ENCODE measurements at regions not wholly inside any gene's neighbourhood (a gene's known extent, or its start where the extent isn't known, plus 50 kb on each side); places are given as distances from the start of the nearest gene placed in this dataset.

DNA sequence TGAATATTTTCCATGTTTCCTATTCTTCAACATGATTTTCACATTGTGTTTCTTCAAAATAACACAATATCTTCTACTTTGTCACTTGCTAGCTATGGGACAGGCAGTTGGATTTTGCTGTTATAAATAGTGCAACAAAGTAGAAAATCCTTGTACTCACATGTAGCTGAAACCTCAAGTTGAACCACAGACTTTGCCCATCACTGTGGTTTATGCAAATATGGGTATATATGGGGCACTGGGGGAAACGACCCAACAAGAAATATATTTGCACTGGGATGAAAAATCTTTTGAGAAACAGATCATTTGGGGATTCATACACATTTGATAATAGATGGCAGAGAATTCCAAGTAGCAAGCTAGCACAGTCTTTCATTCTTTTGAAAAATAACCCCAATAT, 486.3 kb upstream of the MAP2 start:
- Histone ChIP-seq H2AFZ (ENCODE audit: low read depth, low read length) (no peak overlapping the region), H3F3A (ENCODE audit: insufficient read depth, low read length, poor library complexity, severe bottlenecking) (no peaks in the 10 kb centered on the region), H3K79me2 (replicated peaks; ENCODE audit: insufficient read depth, low read length) (no peaks in the 10 kb centered on the region), H3K9me2 (ENCODE audit: insufficient read depth, low read length) (no peaks in the 10 kb centered on the region), H3K27me3 (ENCODE audit: insufficient read depth, low read depth, low read length) (no peaks in the 10 kb centered on the region), H3K9me3 (ENCODE audit: low read length) (no peaks in the 10 kb centered on the region), H3K9ac (ENCODE audit: low read length) (no peak overlapping the region), H4K20me1 (ENCODE audit: insufficient read depth) (no peaks in the 10 kb centered on the region), H3K36me3 (ENCODE audit: insufficient read depth, low read length) (no peaks in the 10 kb centered on the region), H3K4me2 (ENCODE audit: low read length) (no peak overlapping the region), H3K4me3 (ENCODE audit: low read length) (no peak overlapping the region), H3K27ac (ENCODE audit: low read length) (no peak overlapping the region)
- no peak for TF ChIP-seq TAF1 (IDR thresholded peaks at IDR 0.05; ENCODE audit: low read depth)

DNA sequence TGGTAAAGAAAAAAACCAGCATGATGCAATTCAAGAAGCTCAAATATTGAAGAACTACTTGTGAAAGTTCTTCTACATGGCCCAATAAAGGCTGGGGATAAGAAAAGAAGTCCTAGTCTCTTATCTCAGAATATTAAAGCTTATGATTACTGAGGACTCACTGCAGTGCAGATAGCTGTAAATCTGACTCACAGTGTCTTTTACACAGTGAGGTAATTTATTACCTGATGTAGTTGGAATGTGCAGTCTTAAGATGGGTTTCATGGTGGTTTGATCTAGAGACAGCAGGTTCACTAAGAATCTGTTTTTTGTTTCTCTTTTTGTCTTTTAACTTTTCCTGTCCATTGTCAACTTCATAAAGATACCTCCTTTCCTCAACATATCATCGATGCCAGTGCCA, 484.0 kb upstream of the MAP2 start:
- no peaks in the 10 kb centered on the region for H3K27me3 ChIP-seq (ENCODE audit: insufficient read depth, low read depth, low read length)
- no peaks in the 10 kb centered on the region for H3K9me2 ChIP-seq (ENCODE audit: insufficient read depth, low read length)
- no peaks in the 10 kb centered on the region for H4K20me1 ChIP-seq (ENCODE audit: insufficient read depth)
- H2AFZ ChIP-seq (ENCODE audit: low read depth, low read length) = no peak overlapping the region
- H3K79me2 ChIP-seq (replicated peaks; ENCODE audit: insufficient read depth, low read length) = no peaks in the 10 kb centered on the region
- H3K9ac ChIP-seq (ENCODE audit: low read length) = no peak overlapping the region
- no peaks in the 10 kb centered on the region for H3K36me3 ChIP-seq (ENCODE audit: insufficient read depth, low read length)
- H3F3A ChIP-seq (ENCODE audit: insufficient read depth, low read length, poor library complexity, severe bottlenecking) = no peaks in the 10 kb centered on the region
- TF ChIP-seq SMC3 (conservative IDR thresholded peaks at IDR 0.05; ENCODE audit: poor library complexity) = no peak
- no peak for TF ChIP-seq RAD21 (conservative IDR thresholded peaks at IDR 0.05)
- no peak for TF ChIP-seq MXI1 (conservative IDR thresholded peaks at IDR 0.05; ENCODE audit: poor library complexity, severe bottlenecking)
- TF ChIP-seq, protein P1, sequence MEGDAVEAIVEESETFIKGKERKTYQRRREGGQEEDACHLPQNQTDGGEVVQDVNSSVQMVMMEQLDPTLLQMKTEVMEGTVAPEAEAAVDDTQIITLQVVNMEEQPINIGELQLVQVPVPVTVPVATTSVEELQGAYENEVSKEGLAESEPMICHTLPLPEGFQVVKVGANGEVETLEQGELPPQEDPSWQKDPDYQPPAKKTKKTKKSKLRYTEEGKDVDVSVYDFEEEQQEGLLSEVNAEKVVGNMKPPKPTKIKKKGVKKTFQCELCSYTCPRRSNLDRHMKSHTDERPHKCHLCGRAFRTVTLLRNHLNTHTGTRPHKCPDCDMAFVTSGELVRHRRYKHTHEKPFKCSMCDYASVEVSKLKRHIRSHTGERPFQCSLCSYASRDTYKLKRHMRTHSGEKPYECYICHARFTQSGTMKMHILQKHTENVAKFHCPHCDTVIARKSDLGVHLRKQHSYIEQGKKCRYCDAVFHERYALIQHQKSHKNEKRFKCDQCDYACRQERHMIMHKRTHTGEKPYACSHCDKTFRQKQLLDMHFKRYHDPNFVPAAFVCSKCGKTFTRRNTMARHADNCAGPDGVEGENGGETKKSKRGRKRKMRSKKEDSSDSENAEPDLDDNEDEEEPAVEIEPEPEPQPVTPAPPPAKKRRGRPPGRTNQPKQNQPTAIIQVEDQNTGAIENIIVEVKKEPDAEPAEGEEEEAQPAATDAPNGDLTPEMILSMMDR (IDR thresholded peaks at IDR 0.05; ENCODE audit: poor library complexity, severe bottlenecking) = no peak
- no peak overlapping the region for H3K27ac ChIP-seq (ENCODE audit: low read length)
- H3K9me3 ChIP-seq (ENCODE audit: low read length) = no peaks in the 10 kb centered on the region
- H3K4me3 ChIP-seq (ENCODE audit: low read length) = no peak overlapping the region
- H3K4me2 ChIP-seq (ENCODE audit: low read length) = no peak overlapping the region

DNA sequence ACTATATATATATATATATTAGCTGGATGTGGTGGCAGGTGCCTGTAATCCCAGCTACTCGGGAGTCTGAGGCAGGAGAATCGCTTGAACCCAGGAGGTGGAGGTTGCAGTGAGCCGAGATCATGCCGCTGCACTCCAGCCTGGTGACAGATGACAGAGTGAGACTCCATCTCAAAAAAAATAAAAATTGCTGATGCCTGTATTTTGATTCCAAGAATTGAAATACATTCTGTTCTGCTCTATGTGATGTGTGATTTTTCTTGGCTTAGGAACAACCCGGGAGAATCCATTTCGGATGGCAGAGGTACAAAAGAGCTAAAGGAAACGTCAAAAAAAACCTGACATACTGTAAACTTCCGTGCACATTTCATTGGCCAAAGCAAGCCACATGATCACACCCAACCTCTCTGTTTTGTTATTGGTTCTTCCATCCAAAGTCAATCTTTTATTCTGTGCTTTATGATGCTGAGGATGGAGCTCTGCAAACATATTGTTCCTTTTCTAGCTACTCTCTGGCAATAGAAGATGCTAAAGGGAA, 478.1 kb upstream of the MAP2 start:
- Histone ChIP-seq H3K27me3 (ENCODE audit: insufficient read depth, low read depth, low read length) (no peaks in the 10 kb centered on the region), H3K9ac (ENCODE audit: low read length) (no peak overlapping the region), H3F3A (ENCODE audit: insufficient read depth, low read length, poor library complexity, severe bottlenecking) (no peaks in the 10 kb centered on the region), H3K9me2 (ENCODE audit: insufficient read depth, low read length) (no peaks in the 10 kb centered on the region), H3K9me3 (ENCODE audit: low read length) (no peaks in the 10 kb centered on the region), H3K4me2 (ENCODE audit: low read length) (no peak overlapping the region), H3K4me3 (ENCODE audit: low read length) (no peak overlapping the region), H3K36me3 (ENCODE audit: insufficient read depth, low read length) (no peaks in the 10 kb centered on the region), H2AFZ (ENCODE audit: low read depth, low read length) (no peak overlapping the region), H3K27ac (ENCODE audit: low read length) (no peak overlapping the region), H3K79me2 (replicated peaks; ENCODE audit: insufficient read depth, low read length) (no peaks in the 10 kb centered on the region), H4K20me1 (ENCODE audit: insufficient read depth) (no peaks in the 10 kb centered on the region)
- TF ChIP-seq EP300 (conservative IDR thresholded peaks at IDR 0.05; ENCODE audit: poor library complexity, severe bottlenecking) (no peak), EZH2 (IDR thresholded peaks at IDR 0.05; ENCODE audit: borderline replicate concordance, insufficient read depth, low read length, poor library complexity, severe bottlenecking) (no peak), POLR2AphosphoS5 (IDR thresholded peaks at IDR 0.05) (no peak), RAD21 (conservative IDR thresholded peaks at IDR 0.05) (no peak), MXI1 (conservative IDR thresholded peaks at IDR 0.05; ENCODE audit: poor library complexity, severe bottlenecking) (no peak), TAF1 (IDR thresholded peaks at IDR 0.05; ENCODE audit: low read depth) (no peak), SMC3 (conservative IDR thresholded peaks at IDR 0.05; ENCODE audit: poor library complexity) (no peak)
- TF ChIP-seq, protein P2, sequence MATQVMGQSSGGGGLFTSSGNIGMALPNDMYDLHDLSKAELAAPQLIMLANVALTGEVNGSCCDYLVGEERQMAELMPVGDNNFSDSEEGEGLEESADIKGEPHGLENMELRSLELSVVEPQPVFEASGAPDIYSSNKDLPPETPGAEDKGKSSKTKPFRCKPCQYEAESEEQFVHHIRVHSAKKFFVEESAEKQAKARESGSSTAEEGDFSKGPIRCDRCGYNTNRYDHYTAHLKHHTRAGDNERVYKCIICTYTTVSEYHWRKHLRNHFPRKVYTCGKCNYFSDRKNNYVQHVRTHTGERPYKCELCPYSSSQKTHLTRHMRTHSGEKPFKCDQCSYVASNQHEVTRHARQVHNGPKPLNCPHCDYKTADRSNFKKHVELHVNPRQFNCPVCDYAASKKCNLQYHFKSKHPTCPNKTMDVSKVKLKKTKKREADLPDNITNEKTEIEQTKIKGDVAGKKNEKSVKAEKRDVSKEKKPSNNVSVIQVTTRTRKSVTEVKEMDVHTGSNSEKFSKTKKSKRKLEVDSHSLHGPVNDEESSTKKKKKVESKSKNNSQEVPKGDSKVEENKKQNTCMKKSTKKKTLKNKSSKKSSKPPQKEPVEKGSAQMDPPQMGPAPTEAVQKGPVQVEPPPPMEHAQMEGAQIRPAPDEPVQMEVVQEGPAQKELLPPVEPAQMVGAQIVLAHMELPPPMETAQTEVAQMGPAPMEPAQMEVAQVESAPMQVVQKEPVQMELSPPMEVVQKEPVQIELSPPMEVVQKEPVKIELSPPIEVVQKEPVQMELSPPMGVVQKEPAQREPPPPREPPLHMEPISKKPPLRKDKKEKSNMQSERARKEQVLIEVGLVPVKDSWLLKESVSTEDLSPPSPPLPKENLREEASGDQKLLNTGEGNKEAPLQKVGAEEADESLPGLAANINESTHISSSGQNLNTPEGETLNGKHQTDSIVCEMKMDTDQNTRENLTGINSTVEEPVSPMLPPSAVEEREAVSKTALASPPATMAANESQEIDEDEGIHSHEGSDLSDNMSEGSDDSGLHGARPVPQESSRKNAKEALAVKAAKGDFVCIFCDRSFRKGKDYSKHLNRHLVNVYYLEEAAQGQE (IDR thresholded peaks at IDR 0.05; ENCODE audit: borderline replicate concordance) = no peak
- TF ChIP-seq, protein P1 (IDR thresholded peaks at IDR 0.05; ENCODE audit: poor library complexity, severe bottlenecking) = no peak
